COR-L47 (cell line): ENCODE measurements at regions not wholly inside any gene's neighbourhood (a gene's known extent, or its start where the extent isn't known, plus 50 kb on each side); places are given as distances from the start of the nearest gene placed in this dataset.
"Not testable (repeated sequence)": the region's sequence is repeated elsewhere in the genome, so short reads cannot be mapped to it uniquely, and the experiment has no call there.

Experiments used
- DNase-seq: peaks from one replicate; lab custom pipeline; 2025; lab: John Stamatoyannopoulos, UW

DNA sequence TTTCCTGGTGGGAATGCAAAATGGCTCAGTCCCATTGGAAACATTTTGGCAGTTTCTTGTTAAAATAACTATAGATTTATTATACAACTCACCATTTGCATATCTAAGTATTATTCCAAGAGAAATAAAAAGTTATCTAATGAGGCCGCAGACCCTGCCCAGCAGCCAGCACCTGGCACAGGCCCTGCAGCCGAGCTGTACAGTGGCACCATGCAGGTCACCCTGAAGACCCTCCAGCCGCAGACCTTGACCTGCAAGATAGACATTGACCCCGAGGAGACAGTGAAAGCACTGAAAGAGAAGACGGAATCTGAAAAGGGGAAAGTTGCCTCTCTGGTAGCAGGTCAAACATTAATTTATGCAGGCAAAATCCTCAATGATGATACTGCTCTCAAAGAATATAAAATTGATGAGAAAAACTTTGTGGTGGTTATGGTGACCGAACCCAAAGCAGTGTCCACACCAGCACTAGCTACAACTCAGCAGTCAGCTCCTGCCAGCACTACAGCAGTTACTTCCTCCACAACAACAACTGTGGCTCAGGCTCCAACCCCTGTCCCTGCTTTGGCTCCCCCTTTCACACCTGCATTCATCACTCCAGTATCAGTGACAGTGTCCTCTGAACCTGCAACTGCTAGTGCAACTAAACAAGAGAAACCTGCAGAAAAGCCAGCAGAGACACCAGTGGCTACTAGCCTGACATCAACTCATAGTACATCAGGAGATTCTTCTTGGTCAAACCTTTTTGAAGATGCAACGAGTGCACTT, 113.5 kb upstream of the SATB1 start:
- no peak for DNase-seq

DNA sequence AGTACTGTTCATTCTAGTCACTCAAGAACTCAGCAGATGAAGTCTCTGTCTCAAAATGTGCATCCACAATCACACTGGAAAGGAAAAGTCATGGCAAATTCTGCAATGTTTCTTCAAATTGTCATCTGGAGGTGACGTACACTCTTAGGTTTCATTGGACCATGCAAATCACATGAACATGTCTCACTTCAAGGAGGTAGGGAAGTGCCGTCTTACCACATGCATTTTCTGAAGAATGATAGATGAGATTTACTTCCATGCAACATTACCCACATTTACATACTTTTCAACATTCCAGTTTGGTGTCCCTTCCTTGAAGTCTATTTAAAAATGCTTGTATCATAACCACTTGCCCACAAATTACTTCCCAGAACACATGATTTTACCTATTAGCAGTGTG, 107.9 kb upstream of the SATB1 start:
- DNase-seq: no peak

DNA sequence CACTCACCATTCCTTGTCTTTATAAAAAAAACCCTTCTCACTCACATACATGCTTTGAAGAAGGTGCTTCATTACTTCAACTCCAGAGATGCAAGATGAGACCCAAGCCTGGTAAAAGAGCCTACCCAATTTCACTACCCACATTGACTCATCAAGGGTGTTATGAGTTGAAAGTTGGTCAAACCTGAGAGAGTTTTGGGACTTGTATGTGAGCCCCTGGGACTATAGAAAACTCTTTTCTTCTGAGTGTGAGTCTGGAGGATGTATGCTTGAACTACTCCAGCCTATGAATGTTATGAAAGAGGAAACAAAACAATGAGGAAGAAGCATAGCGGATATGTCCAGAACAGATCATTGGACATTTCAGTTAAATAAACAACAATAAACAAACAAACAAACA, 106.5 kb upstream of the SATB1 start:
- no peak for DNase-seq

DNA sequence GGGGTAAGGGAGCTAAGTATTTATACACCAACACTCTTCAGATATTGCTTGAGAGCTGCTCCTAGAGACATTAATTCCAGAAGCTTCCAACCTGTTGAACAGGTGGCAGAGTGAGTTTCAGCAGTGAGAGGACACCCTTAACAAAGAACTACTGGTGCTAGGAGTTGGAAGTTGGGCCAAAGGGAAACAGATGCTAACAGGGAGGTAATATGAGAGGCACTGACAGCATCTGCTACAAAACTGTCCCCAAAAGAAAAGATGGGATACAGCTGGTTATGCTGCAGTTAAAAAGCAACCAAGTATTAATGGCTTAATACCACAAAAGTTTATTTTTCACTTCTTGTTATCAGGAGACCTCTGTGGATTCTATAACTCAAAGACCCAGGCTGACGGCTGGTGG, 104.5 kb upstream of the SATB1 start:
- DNase-seq: no peak

DNA sequence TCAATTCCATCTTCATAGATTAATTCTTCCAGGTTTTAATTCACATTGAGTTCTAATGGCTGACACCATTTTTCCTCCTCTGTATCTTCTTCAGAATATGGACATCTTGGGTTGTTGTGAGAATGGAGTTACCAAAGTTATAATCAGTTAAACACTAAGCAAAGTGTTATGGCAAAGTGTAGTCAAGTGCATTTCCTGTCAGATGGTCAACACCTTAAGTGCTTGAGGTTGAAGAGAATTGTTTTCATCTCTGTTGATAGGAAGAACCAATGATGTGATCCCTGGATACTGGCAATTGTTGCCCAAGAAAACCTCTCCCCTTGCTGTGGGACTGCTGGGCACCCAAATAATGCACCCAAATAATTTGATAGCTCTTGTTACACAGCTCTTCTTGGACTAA, 102.6 kb upstream of the SATB1 start:
- no peak for DNase-seq

DNA sequence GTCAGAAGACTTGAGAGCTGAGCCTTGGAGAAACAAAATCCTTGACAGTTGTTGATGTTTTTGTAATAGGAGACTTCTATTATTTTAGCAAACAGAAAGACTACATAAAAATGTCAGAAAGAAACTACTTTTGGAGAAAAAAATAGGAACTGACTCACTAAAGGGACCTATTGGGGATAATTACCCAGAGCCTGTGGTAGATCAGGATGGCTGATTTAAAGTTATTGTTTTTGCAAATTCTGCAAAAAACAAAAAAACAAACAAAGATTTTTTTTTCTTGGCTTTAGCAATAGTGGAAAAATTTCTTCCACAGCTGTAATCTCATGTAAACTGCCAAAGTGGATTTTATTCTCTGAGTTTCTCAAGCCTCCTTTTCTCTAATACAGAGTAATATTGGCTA, 101.5 kb upstream of the SATB1 start:
- DNase-seq: no peak

DNA sequence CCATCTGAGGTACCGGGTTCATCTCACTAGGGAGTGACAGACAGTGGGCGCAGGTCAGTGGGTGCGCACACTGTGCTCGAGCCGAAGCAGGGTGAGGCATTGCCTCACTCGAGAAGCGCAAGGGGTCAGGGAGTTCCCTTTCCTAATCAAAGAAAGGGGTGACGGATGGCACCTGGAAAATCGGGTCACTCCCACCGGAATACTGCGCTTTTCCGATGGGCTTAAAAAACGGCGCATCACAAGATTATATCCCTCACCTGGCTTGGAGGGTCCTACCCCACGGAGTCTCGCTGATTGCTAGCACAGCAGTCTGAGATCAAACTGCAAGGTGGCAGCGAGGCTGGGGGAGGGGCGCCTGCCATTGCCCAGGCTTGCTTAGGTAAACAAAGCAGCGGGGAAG, 91.0 kb upstream of the SATB1 start:
- not testable (repeated sequence) for DNase-seq

DNA sequence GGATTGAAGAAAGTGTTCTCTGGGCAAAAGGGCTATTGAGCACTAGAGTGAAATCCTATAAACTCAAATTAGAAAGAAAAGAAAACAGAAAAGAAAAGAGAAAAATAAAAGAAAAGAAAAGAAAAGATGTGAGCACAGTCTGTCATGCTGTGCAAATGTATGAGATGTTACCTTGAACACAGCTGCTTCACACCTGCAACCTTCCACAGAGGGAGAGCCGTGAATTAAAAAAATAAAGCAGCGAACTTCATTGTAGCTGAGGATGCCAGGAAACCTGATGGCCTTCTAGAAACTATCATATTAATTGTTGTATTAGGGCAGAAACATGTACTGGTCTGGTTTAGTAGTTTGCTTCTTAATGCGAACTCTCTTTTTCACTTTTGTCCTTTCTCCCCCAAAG, 88.0 kb upstream of the SATB1 start:
- DNase-seq: no peak

DNA sequence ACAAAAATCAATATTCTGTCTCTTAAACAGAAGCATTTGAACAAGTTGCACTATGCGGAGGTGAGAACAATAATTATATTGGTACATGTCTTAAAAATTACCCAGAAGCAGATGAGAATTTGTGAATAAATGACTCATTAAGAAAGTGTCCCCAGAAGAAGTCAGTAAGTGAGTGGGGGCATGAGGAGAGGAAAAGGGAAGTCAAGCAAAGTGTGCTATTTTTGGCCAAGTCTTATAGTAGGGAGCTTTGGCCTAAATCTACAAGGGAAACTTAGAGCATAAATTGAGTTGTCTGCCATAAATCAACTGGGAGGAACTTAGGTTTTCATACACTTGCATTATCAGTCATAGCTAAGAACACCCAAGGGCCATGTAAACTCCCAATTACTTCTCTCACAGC, 86.9 kb upstream of the SATB1 start:
- no peak for DNase-seq

DNA sequence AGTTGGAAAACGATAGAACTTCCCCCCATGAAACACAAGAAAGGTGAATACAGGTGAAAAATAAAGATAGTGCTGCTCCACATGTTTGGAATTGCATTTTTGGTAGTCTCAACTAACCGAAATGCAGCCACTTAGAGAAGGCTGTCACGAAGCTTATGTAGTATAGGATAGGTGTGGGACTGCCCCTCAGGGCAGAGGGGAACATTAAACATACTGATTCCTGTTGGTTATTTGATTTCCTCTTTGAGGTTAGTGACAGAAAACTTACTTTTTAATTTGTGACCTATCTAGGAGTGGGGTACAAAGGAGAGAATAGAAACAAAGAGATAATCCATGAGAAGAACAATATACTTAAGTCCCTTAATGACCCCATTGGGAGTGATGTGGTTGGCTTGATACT, 85.8 kb upstream of the SATB1 start:
- DNase-seq: no peak

DNA sequence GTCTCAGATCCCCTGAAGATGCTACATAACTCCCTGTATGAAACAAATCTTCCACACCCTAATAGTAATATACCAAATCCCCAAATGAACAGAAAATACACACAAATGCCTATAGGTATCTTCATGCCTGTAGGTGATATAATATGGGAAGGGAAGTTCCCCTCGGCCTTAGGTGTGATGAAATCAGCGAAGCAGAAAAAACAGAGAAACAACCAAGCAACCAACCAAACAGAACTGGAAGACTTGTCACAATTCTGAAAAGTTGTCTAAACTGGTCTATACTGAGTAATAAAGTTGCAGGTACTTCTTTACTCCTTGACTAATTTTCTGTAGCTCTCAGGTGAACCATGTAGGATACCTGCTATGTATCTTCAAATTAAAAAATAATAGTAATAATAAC, 82.2 kb upstream of the SATB1 start:
- DNase-seq: no peak

DNA sequence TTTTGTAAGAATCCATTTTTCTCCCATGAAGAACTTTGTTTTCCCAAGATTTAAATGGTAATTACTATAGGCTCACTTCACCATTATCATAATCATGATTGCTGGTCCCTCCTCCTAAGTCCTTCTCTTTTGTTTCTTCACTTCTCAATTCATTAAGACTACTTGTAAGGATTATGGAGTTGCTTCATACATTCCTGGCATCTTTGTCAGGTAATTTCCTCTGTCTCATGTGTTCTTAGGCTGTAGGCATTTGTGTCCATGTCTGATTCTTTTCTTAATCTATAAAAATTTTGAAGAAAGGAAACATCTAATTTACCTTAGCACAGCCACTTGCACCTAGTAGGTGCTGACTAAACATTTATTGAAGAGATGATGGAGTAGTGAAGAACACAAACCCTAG, 79.9 kb upstream of the SATB1 start:
- no peak for DNase-seq

DNA sequence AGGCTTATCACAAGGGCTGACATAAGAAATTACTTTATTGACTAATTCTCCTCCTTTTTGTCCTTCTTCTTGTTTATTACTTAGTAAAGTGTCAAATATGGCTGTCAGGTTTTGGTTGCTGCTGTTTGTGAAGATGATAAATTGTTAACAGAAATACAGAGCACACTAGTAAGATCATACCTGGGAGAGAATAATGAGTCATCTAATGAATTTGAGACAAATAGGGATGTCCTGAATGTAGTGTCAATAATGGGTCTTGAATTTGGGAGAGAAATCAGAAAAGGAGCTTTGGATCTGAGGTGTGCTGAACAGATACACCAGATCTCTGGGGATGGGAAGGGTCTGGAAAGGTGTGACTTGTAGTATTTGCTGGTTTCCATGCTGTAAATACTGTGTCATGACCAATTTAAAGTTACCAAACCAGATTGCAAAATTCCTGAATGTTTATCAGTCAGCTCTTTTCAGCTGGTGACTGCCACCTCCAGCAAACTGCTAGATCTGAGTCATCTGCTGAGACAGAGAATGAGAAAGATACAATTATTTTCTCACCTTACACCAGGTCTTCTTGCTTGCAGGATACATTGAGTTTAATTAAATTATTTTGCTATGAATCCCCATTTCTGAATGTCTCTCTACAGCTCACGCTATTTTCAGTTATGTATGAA, 76.7 kb upstream of the SATB1 start:
- no peak for DNase-seq

DNA sequence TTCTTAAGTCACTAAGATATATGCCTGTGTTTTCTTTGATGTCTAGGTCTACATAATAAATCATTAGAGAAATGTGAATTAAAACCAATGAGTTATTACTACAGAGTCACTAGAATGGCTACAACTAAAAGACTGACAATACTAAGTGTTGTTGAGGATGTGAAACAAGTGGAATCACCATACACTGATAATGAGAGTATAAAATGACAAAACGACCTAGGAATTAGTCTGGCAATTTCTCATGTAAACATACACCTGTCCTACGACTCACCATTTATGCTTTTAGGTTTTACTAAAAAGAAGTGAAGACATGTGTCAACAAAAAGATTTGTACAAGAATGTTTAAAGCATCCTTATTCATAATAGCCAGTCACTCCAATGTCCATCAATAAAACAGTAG, 75.2 kb upstream of the SATB1 start:
- no peak for DNase-seq

DNA sequence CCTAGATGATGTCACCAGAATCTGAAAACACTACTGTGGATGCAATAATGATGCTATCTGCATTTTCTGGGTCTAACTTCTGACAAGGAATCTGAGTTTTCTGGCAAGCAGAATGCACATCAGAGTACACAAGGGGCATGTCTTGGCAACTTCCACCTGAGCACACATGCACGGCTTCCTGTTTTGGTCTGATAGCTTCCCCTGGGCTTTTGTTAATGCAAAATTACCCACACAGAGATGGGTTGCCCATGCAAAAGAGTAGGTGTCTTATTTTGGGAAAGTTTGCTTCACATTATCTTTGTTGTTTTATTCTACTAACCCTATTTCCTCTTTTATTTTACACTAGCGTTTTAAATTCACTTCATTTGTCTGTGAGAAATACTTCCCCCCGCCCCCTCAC, 74.2 kb upstream of the SATB1 start:
- DNase-seq: no peak

DNA sequence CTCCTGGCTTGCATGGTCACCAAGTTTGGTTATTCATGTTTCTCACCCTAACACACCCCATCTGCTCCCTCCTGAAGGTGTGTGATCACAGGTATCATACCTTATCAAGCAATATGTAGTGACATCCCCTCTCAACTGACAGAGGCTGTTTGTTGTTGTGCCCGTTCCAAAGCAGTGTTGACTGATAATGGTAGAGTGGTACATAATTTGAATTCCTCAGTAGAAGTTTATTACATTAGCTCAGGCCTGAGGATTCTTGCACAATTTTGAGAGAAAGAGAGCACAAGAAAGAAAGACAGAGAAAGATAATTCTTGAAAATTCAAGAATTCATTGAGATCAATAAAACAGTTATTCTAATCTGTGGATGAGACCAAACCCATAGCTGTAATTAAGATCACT, 69.1 kb upstream of the SATB1 start:
- DNase-seq: no peak

DNA sequence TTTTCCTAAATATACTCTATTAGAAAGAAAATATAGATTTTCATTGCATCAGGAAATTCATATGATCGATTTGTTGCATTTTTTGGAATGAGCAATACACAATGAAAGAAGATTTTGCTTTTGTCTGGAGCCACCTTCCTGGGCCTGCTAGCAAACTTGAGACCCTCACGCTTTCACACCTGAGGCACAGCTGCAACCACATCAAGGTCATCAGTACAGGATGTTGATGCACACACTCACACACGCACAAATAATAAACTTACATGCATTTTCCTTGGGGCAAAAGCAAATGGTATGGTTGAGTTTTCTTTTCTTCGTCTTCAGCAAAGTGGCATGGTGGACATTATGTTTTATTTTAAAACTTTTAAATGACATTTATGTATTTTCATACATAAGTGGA, 64.8 kb upstream of the SATB1 start:
- DNase-seq: no peak

DNA sequence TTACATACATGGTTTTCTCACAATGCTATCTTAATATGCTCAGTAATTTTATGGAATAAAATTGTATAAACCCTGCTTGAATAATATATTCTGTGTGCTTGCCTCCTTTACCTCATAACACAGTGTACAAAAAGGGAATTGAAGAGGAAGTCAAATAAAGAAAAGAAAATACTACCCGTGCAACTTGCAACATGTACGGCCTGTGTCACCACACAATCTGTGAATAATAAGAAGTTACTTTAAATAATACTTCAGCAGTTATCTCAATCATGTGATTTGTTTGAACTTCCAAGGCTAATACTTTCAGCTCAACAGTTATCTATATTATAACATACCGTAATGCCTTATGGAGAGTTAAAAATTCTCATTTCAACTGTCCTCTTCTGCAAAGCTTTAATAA, 58.1 kb upstream of the SATB1 start:
- no peak for DNase-seq

DNA sequence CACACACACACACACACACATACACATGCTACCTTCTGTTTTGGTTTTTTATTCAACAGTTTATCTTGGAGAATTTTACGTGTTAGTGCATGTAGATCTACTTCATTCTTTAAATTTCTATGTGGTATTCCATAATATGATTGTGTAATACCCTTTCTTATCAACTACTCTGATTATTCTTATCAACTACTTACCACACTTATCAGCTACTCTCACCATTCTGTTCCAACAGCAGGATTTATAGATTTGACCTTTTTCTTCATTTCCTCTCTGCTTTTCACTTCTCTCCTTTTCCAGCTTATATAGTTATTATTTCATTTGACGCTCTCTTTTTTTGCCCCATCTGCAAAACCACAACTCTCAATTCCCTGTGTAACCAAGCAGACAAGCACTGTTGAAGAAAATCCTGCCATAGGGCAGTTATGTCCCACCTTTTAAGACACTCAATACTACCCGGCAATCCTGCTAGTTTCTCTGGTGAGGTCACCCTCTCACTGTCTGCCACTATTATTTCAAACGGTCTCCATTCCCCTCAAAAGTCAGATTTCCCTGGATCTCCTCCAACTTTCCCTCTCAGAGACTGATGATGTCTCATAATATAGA, 56.9 kb upstream of the SATB1 start:
- no peak for DNase-seq

DNA sequence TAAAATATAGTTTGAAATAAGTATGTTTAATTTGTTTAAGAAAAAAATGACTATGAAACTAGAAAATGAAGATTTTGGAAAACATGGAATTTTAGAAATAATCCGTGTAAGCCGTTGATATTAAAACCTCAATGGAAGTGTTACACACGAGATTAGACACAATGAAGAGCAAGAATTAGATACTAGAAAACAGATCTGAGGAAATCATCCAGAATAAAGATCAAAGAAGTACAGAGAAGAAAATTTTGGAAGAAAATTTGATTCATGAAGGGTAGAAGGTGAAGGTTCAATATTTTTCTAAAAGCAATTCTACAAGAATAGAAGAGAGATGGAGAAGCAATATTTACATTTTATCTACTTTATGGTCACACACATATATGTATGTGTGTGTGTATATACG, 52.5 kb upstream of the SATB1 start:
- no peak for DNase-seq
